ENCODE measurements at regions not wholly inside any gene's neighbourhood (a gene's known extent, or its start where the extent isn't known, plus 50 kb on each side); places are given as distances from the start of the nearest gene placed in this dataset.

DNA sequence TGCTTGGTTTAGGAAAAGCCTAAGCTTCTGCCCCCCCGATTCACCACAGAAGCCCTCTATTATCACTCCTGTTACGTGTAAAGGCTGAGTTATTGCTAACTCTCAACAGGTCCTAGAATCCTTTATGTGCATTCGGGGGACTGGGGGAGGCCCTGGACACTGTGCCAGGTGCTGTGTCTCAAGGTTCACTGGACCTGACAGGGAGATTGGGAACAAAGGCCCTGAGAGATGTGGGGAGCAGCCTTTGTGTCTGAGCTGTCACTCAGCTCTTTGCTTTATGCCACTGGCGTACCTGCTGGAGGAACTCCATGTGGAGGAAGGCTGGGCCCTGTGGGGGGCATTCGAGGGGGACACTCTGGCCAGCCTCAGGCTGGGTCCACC is 65.9 kb downstream of the METRNL start:
- Histone ChIP-seq H3K9me3 (ENCODE audit: control insufficient read depth in 1 of 2, insufficient read depth in 1 of 2, low read depth in 1 of 2, low read length in 2 of 2) (peaks cover 17 to 21% of the 10 kb centered on the region in 2 experiments; a peak in 3 of 4 replicates), H3K27ac (ENCODE audit: low read depth, low read length) (no peak overlapping the region), H2AFZ (ENCODE audit: low read depth, low read length, poor library complexity, severe bottlenecking) (no peak overlapping the region), H3K36me3 (ENCODE audit: control insufficient read depth in 1 of 2, insufficient read depth in 2 of 2, low read length in 2 of 2) (peaks cover 0 to 3% of the 10 kb centered on the region in 2 experiments; a peak in 1 of 4 replicates), H3K4me1 (ENCODE audit: control insufficient read depth in 1 of 2, insufficient read depth in 2 of 2, low read length in 2 of 2) (no peaks in the 10 kb centered on the region), H4K20me1 (ENCODE audit: insufficient read depth) (no peaks in the 10 kb centered on the region), H3K27me3 (ENCODE audit: insufficient read depth, low read length) (peaks cover 4% of the 10 kb centered on the region; the same call in 1 of the 2 replicates), H3K9me2 (ENCODE audit: insufficient read depth) (no peaks in the 10 kb centered on the region), H3K9ac (ENCODE audit: low read length) (no peak overlapping the region), H3K4me3 (replicated peaks in 1 of 2; ENCODE audit: low read depth in 1 of 2, low read length in 2 of 2) (no peak overlapping the region), H3K4me2 (ENCODE audit: low read length) (no peak overlapping the region), H3K79me2 (ENCODE audit: insufficient read depth, low read length) (no peaks in the 10 kb centered on the region)
- POLR2A ChIA-PET = no interaction called here
- intact Hi-C loops (cut with micrococcal nuclease) = no loop called here
- DNase-seq (ENCODE audit: low read depth, low spot score) = no peak
- no TSS peak for BruUV-seq (replicated peaks)
- TF ChIP-seq EZH2 (IDR thresholded peaks at IDR 0.05) (no peak), EGR1 (IDR thresholded peaks at IDR 0.05; ENCODE audit: low read depth) (no peak), ZFX (IDR thresholded peaks at IDR 0.05) (no peak), CEBPB (IDR thresholded peaks at IDR 0.05; ENCODE audit: low read depth) (no peak), REST (IDR thresholded peaks at IDR 0.05; ENCODE audit: low read depth) (no peak), RAD21 (IDR thresholded peaks at IDR 0.05; ENCODE audit: low read depth) (no peak)
- no peak for ATAC-seq
- CTCF ChIA-PET = no interaction called here
- RAD21 ChIA-PET (ENCODE audit: low non-redundant PET in 1 of 2, low total read pairs in 2 of 2, uncharacterized antibody in 2 of 2, unreplicated experiment in 2 of 2) = no interaction called here

DNA sequence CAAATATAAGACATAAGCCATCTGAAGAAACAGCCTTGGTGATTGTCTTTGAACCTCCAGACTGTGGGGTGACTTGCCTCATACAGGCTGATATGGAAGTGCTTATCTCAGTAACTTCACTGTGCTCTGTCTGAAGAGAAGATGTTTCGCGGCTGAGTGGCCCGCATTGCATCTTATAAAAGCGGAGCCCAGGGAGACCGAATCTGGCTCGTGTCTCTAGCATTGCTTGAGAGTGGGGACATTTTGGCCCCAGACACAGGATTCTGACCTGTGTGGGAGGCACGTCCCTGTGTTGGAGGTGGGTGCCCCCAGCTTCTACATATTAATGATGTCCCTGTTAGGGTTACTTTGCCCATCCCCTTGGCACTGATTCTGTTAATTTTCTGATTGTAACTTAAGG is 66.4 kb downstream of the METRNL start:
- H3K27ac ChIP-seq (ENCODE audit: low read depth, low read length) = no peak overlapping the region
- POLR2A ChIA-PET = no interaction called here
- ATAC-seq (no peak), DNase-seq (ENCODE audit: low read depth, low spot score) (no peak)
- H3K4me1 ChIP-seq (ENCODE audit: control insufficient read depth in 1 of 2, insufficient read depth in 2 of 2, low read length in 2 of 2) = no peaks in the 10 kb centered on the region
- CTCF ChIA-PET = no interaction called here
- peaks cover 4% of the 10 kb centered on the region; the same call in 1 of the 2 replicates for H3K27me3 ChIP-seq (ENCODE audit: insufficient read depth, low read length)
- H3K36me3 ChIP-seq (ENCODE audit: control insufficient read depth in 1 of 2, insufficient read depth in 2 of 2, low read length in 2 of 2) = peaks cover 0 to 3% of the 10 kb centered on the region in 2 experiments; a peak in 1 of 4 replicates
- RAD21 ChIA-PET (ENCODE audit: low non-redundant PET in 1 of 2, low total read pairs in 2 of 2, uncharacterized antibody in 2 of 2, unreplicated experiment in 2 of 2) = no interaction called here
- no peak overlapping the region for H2AFZ ChIP-seq (ENCODE audit: low read depth, low read length, poor library complexity, severe bottlenecking)
- H3K9me3 ChIP-seq (ENCODE audit: control insufficient read depth in 1 of 2, insufficient read depth in 1 of 2, low read depth in 1 of 2, low read length in 2 of 2) = peaks cover 17 to 21% of the 10 kb centered on the region in 2 experiments; a peak in 3 of 4 replicates
- H3K4me2 ChIP-seq (ENCODE audit: low read length) = no peak overlapping the region
- H4K20me1 ChIP-seq (ENCODE audit: insufficient read depth) = no peaks in the 10 kb centered on the region
- no TSS peak for BruUV-seq (replicated peaks)
- no peak overlapping the region for H3K9ac ChIP-seq (ENCODE audit: low read length)
- no peaks in the 10 kb centered on the region for H3K79me2 ChIP-seq (ENCODE audit: insufficient read depth, low read length)
- H3K4me3 ChIP-seq (replicated peaks in 1 of 2; ENCODE audit: low read depth in 1 of 2, low read length in 2 of 2) = no peak overlapping the region
- intact Hi-C loops (cut with micrococcal nuclease) = no loop called here
- TF ChIP-seq ELF1 (IDR thresholded peaks at IDR 0.05; ENCODE audit: borderline replicate concordance, low read depth) (no peak), POLR2AphosphoS5 (IDR thresholded peaks at IDR 0.05; ENCODE audit: low read depth, low read length) (no peak), FOSL1 (IDR thresholded peaks at IDR 0.05; ENCODE audit: low read depth) (no peak), SP1 (IDR thresholded peaks at IDR 0.05; ENCODE audit: low read depth) (no peak), ATF3 (IDR thresholded peaks at IDR 0.05) (no peak), EZH2 (IDR thresholded peaks at IDR 0.05) (no peak), RAD21 (IDR thresholded peaks at IDR 0.05; ENCODE audit: low read depth) (no peak), SIN3A (IDR thresholded peaks at IDR 0.05; ENCODE audit: low read depth) (no peak)
- TF ChIP-seq, protein P1, sequence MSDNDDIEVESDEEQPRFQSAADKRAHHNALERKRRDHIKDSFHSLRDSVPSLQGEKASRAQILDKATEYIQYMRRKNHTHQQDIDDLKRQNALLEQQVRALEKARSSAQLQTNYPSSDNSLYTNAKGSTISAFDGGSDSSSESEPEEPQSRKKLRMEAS (IDR thresholded peaks at IDR 0.05) = no peak
- H3K9me2 ChIP-seq (ENCODE audit: insufficient read depth) = no peaks in the 10 kb centered on the region
